HG03558 (cell line): ENCODE measurements at regions not wholly inside any gene's neighbourhood (a gene's known extent, or its start where the extent isn't known, plus 50 kb on each side); places are given as distances from the start of the nearest gene placed in this dataset.

Experiments
- ATAC-seq: cut with Tn5 transposase; IDR thresholded peaks from one replicate; pipeline ENCODE4 v1.9.1; 2021; ENCODE audit warnings: moderate number of reproducible peaks; ENCODE audit not compliant: unreplicated experiment; ENCODE audit errors: extremely low read depth

- no peak for ATAC-seq
Measured at GRCh38 chr14:29240066-29240465, 473.5 kb downstream of the FOXG1 start.

- ATAC-seq, result no peak
Measured at GRCh38 chr14:29242755-29243754, 476.5 kb downstream of the FOXG1 start.

GRCh38 chr14:29255692-29256091 is 489.1 kb downstream of the FOXG1 start:
- no peak for ATAC-seq

- ATAC-seq, result no peak
Measured at GRCh38 chr14:29262979-29263378, 496.4 kb downstream of the FOXG1 start.

GRCh38 chr14:29264865-29265264 is 498.3 kb downstream of the FOXG1 start:
- no peak for ATAC-seq

DNA sequence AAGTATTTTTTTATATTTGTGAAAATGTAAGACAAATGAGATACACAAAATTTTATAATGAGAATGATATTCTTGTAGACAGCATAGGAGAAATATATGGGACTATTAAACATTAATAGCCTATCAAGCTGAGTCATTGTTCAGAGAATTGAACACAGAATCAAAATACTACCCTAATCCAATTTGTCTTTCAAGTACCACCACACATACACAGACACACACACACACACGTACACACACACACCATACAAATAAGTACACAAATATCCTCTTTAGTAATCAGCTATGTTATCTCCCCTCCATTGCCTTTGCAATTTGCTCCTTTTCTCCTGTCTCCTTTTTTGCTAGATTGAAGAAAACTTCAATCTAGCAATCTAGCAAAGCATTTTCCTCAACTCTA is 499.3 kb downstream of the FOXG1 start:
- ATAC-seq, result no peak

DNA sequence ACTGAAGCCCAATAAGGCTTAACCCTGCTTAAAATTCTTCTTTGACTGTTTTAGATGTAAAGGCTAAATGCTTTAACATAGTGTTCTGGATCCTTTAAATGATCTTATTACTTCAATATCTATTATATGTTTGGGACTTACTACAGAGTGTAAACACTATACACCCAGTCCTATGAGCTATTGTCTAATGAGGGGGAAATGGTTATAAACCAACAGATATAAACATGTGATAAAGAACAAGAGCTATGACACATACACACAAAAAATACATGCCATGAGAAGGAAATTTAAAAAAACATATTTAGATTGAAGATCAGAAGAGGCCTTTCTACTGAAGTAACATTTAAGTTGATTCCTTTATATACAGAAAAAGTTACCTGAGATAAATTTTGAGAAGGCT is 505.1 kb downstream of the FOXG1 start:
- no peak for ATAC-seq

- ATAC-seq, result no peak
Measured at GRCh38 chr14:29273513-29273912, 506.9 kb downstream of the FOXG1 start.

DNA sequence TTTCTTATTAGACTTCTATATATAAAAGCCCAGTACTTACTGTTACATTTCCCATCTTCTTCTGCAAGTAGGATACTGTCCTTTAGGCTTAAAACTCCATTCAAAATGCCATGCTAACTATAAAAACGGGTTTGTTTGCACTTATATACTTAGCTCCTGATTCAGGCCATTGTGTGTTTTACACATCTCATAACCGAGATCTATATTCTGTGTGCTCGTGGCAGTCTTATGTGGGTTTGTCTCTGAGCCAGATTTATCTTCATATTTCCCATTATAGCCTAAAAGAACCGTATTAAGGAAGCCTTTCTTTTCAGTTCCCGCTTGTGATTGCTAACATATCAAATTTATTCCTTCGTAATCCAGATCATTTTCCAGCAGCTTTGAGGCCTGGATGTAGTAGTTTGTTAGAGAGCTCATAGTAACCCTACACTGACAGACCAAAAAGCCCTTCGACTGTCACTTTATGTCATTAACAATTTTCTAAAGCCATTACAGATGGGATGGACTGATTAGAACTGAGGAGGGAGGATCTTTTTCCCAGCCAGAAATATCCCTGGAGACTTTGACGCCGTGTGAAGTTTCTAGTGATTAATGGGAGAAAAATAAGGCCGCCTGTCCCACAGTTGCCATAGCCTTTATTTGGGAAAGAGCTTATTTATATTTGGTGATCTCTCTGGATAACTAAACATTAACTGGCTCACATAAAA is 508.5 kb downstream of the FOXG1 start:
- ATAC-seq, result no peak

GRCh38 chr14:29278301-29279263 is 512.0 kb downstream of the FOXG1 start:
- no peak for ATAC-seq

DNA sequence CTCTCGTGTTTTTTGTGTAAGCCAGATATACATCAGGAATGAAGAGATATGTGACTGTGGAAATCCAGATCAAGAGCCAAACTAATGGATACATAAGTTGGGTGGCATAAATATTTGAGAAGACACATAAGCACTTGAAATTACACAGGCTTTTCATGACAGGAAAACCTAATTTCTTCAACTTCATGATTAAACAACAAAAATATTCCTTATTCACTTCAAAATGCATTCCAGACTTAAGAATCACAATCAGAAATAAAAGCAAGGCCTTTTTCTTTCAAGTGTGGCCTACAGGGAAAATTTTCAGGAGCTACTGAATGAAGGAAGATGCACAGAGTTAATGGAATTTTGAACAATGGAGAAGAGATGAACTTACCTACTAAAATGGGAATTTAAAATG is 515.6 kb downstream of the FOXG1 start:
- no peak for ATAC-seq

DNA sequence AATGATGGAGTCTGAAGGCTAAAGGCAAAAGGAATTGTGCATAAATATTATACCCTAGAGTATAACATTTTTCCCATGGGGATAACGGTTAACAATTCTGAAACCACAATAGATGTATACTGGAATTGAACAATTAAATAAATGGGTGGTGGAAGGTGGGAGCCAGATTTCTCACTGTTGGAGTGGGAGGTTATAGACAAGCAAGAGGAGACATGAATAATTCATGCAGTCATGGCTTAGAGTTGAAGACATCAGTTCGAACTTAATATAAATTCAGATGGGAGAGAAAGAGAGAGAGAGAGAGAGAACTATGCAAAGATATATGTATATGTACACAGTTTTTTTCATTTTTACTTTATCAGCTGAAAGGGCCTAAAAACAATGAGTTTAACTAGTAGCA is 523.9 kb downstream of the FOXG1 start:
- no peak for ATAC-seq

- ATAC-seq, result no peak
Measured at GRCh38 chr14:29299372-29299771, 532.8 kb downstream of the FOXG1 start.

- ATAC-seq, result no peak
Measured at GRCh38 chr14:29301571-29301970, 535.0 kb downstream of the FOXG1 start.

- no peak for ATAC-seq
Measured at GRCh38 chr14:29310210-29310609, 543.6 kb downstream of the FOXG1 start.

- ATAC-seq, result no peak
Measured at GRCh38 chr14:29310757-29311156, 544.2 kb downstream of the FOXG1 start.

DNA sequence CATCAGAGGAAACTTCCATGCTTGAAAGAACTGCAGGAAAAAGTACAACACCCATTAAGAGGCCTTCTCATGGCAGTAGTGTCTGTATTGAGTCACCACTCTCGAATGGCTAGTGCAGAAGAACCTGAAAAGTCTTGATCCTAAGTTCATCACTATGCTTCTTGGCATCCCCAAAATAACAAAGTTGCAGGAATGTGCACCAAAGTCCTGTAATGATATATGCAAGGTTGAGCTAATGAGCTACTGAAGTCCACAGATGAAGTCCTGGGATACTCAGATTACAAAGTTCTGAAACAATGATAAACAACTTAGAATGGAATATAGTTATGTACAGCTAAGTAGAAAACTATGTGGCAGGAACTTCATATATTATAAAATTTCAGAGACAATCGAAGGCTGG is 545.4 kb downstream of the FOXG1 start:
- no peak for ATAC-seq

DNA sequence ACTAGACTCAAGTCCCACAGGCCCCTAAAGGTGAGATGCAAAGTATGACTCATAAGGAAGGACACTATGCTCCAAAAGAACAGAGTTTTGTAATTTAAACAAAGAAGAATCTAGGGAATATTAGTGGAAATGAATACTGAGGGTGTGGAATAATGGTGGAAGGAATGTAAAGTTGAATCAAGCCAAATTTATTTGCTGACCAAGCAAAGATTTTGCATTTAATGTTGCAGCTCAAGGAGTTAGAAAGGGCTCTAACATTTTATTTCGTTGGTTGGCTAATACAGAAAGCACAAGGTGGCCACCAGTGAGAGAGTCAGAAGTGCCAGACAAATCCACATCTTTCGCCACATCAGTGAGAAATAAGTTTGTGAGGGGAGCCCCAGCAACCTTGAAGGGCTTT is 550.3 kb downstream of the FOXG1 start:
- no peak for ATAC-seq

DNA sequence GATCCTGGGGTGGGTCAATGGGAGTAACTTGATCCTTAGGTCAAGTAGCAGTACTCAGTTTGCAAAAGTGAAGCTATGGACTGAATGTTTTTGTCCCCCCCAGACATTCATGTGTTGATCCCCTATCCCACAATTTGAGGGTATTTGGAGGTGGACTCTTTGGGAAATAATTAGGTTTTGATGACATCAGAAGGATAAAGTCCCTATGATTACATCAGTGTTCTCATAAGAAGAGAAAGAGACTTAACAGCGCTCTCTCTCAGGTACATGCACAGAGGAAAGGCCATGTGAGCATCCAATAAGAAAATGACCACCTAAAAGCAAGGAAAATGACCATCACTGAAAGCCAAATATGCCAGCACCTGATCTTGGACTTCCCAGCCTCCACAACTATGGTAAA is 550.8 kb downstream of the FOXG1 start:
- ATAC-seq, result no peak

GRCh38 chr14:29320286-29320685 is 553.7 kb downstream of the FOXG1 start:
- no peak for ATAC-seq
